HepG2 (cell line): ENCODE measurements at regions not wholly inside any gene's neighbourhood (a gene's known extent, or its start where the extent isn't known, plus 50 kb on each side); places are given as distances from the start of the nearest gene placed in this dataset.

Source experiments
- ARNT ChIP-seq: fragments of 450-650 bp; IDR thresholded peaks from 2 replicates; pipeline ENCODE4 v1.6.1; 2017
- ERF ChIP-seq: IDR thresholded peaks from 2 replicates; pipeline ENCODE4 v1.6.1; 2018; ENCODE audit warnings: missing biosample characterization, missing genetic modification reagents
- FOXK2 ChIP-seq: fragments of 450-650 bp; IDR thresholded peaks from 2 replicates; pipeline ENCODE4 v1.6.1; 2016
- HINFP ChIP-seq: sonication (generic); formaldehyde crosslinking; IDR thresholded peaks from 2 replicates; pipeline ENCODE4 v1.4.0; 2020; ENCODE audit warnings: low read depth, mild to moderate bottlenecking, missing genetic modification reagents
- KAT7 ChIP-seq: IDR thresholded peaks from 2 replicates; pipeline ENCODE4 v1.6.1; 2018; ENCODE audit warnings: borderline replicate concordance, missing compliant biosample characterization
- KDM6A ChIP-seq: IDR thresholded peaks from 2 replicates; pipeline ENCODE4 v1.6.1; 2016; ENCODE audit warnings: low read depth
- MEF2D ChIP-seq: sonication (generic); formaldehyde crosslinking; IDR thresholded peaks from 2 replicates; pipeline ENCODE4 v1.5.1; 2020; ENCODE audit warnings: mild to moderate bottlenecking, missing genetic modification reagents
- NR2F2 ChIP-seq: IDR thresholded peaks from 2 replicates; pipeline ENCODE4 v1.6.1; 2012; ENCODE audit warnings: low read depth, inconsistent platforms, borderline replicate concordance
- TCF12 ChIP-seq, 2 experiments: fragments of 450-650 bp in 1 of 2; sonication (generic) in 1 of 2; formaldehyde crosslinking in 1 of 2; IDR thresholded peaks; 2 replicates each; pipeline versions ENCODE4 v1.6.1 to v1.8.0; 2017 to 2022; ENCODE audit warnings: antibody characterized with exemption in 1 of 2, mild to moderate bottlenecking in 1 of 2, missing genetic modification reagents in 1 of 2, moderate library complexity in 1 of 2
- TCF7 ChIP-seq: sonication (generic); IDR thresholded peaks from 2 replicates; pipeline ENCODE4 v1.6.1; 2016; ENCODE audit warnings: antibody characterized with exemption, low read depth
- TF ChIP-seq, protein P1 (sequence below): sonication (generic); formaldehyde crosslinking; IDR thresholded peaks from 2 replicates; pipeline ENCODE4 v1.4.0; 2020; ENCODE audit warnings: missing genetic modification reagents, mild to moderate bottlenecking, borderline replicate concordance
- TF ChIP-seq, protein P2 (sequence below): sonication (generic); formaldehyde crosslinking; IDR thresholded peaks from 2 replicates; pipeline ENCODE4 v1.5.0; 2020; ENCODE audit warnings: mild to moderate bottlenecking, missing genetic modification reagents, moderate library complexity

DNA sequence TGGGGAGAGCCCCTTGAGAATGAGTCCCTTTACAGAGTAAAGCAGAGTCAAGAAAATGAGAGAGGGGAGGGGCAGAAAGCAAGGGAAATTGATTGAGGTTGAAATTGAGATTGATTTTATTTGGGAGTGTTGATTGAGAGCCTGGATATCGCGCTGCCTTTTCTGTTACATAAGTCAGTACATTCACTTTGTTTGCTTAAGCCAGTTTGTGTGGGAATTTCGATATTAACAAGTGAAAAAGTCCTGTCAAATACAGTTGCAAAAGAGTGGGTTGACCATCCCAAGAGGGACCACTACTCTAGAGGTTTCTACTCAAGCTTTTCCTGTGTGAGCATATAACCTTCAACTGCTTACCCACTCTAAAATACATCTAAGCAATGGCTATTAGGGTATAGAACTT is 331.4 kb upstream of the AZI2 start (continued):
- TF ChIP-seq HINFP, result no peak
- no peak for TF ChIP-seq TCF7
- TF ChIP-seq, protein P1, sequence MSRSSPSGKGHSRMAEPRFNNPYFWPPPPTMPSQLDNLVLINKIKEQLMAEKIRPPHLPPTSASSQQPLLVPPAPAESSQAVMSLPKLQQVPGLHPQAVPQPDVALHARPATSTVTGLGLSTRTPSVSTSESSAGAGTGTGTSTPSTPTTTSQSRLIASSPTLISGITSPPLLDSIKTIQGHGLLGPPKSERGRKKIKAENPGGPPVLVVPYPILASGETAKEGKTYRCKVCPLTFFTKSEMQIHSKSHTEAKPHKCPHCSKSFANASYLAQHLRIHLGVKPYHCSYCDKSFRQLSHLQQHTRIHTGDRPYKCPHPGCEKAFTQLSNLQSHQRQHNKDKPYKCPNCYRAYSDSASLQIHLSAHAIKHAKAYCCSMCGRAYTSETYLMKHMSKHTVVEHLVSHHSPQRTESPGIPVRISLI (CRISPR knock-in tag), result no peak
- TF ChIP-seq, protein P2, sequence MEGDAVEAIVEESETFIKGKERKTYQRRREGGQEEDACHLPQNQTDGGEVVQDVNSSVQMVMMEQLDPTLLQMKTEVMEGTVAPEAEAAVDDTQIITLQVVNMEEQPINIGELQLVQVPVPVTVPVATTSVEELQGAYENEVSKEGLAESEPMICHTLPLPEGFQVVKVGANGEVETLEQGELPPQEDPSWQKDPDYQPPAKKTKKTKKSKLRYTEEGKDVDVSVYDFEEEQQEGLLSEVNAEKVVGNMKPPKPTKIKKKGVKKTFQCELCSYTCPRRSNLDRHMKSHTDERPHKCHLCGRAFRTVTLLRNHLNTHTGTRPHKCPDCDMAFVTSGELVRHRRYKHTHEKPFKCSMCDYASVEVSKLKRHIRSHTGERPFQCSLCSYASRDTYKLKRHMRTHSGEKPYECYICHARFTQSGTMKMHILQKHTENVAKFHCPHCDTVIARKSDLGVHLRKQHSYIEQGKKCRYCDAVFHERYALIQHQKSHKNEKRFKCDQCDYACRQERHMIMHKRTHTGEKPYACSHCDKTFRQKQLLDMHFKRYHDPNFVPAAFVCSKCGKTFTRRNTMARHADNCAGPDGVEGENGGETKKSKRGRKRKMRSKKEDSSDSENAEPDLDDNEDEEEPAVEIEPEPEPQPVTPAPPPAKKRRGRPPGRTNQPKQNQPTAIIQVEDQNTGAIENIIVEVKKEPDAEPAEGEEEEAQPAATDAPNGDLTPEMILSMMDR (CRISPR knock-in tag), result no peak
- no peak for TF ChIP-seq KAT7 (CRISPR knock-in tag)
- no peak for TF ChIP-seq KDM6A (CRISPR knock-in tag)
- TF ChIP-seq TCF12 (IDR thresholded peaks at IDR 0.05), result no peak
- no peak for TF ChIP-seq TCF12 (CRISPR knock-in tag; IDR thresholded peaks at IDR 0.05)
- no peak for TF ChIP-seq MEF2D (CRISPR knock-in tag)
- TF ChIP-seq FOXK2, result no peak
- no peak for TF ChIP-seq ARNT
- TF ChIP-seq ERF, result no peak
- no peak for TF ChIP-seq NR2F2
